ENCODE measurements at regions not wholly inside any gene's neighbourhood (a gene's known extent, or its start where the extent isn't known, plus 50 kb on each side); places are given as distances from the start of the nearest gene placed in this dataset.

DNA sequence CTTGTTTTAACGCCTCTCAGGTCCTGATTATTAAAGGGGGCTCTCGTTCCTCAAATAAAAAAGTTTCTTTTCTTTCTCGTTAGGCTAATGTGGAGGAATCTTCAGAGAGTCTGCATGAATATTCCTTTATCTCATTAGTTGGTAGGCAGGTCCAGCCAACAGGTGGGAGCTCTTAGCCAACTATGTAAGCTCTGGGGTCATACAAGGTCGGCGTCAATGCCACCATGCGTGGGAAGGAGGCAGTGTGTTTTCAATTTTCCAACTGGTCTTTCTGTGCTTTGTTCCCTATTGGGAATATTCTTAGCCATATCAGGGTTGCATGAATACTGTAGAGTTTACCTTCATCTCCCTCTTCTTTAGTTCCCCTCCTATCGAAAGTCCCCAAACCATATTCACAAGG, 118.5 kb upstream of the SVIL start:
- TF ChIP-seq ZFX (IDR thresholded peaks at IDR 0.05; ENCODE audit: borderline replicate concordance) = no peak
- TF ChIP-seq, protein P1, sequence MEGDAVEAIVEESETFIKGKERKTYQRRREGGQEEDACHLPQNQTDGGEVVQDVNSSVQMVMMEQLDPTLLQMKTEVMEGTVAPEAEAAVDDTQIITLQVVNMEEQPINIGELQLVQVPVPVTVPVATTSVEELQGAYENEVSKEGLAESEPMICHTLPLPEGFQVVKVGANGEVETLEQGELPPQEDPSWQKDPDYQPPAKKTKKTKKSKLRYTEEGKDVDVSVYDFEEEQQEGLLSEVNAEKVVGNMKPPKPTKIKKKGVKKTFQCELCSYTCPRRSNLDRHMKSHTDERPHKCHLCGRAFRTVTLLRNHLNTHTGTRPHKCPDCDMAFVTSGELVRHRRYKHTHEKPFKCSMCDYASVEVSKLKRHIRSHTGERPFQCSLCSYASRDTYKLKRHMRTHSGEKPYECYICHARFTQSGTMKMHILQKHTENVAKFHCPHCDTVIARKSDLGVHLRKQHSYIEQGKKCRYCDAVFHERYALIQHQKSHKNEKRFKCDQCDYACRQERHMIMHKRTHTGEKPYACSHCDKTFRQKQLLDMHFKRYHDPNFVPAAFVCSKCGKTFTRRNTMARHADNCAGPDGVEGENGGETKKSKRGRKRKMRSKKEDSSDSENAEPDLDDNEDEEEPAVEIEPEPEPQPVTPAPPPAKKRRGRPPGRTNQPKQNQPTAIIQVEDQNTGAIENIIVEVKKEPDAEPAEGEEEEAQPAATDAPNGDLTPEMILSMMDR (IDR thresholded peaks at IDR 0.05) = no peak
- H3K27ac ChIP-seq = no peak overlapping the region

DNA sequence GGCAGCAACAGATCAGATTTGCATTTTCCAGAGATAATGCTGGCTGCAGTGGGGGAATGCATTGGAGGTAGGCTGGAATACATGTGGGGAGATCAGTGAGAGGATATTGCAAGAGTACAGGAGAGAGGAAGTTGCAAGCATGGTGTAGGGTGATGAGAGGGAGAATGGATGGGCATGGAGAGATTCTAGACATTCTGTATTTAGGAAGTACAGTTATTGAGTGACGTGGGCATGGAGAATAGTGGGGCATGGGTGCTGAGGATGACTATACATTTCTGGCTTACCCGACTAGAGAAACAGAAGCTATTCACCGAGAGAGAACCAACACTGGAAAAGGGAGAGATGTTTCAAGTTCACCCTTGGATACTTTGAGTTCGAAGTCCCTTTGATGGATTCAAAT, 116.9 kb upstream of the SVIL start:
- TF ChIP-seq, protein P1 (IDR thresholded peaks at IDR 0.05) = no peak
- no peak for TF ChIP-seq ZFX (IDR thresholded peaks at IDR 0.05; ENCODE audit: borderline replicate concordance)
- H3K27ac ChIP-seq = no peak overlapping the region

DNA sequence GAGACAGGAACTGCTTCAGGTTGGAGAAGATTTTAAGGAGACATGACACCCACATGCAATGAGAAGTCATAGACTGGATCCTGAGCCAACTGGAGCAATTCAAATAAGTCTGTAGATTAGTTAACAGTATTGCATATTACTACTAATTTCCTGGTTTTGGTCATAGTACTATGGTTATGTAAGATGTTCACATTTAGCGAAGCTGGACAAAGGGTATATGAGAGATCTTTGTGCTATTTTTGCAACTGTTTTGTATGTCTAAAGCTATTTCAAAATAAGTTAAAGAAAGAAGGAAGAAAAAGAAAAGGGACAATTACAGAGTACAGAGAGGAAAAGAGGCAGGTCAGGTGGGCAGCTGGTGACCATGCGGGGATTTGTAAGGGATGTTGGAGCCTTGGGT, 116.5 kb upstream of the SVIL start:
- no peak for TF ChIP-seq ZFX (IDR thresholded peaks at IDR 0.05; ENCODE audit: borderline replicate concordance)
- TF ChIP-seq, protein P1 (IDR thresholded peaks at IDR 0.05) = no peak
- no peak overlapping the region for H3K27ac ChIP-seq

DNA sequence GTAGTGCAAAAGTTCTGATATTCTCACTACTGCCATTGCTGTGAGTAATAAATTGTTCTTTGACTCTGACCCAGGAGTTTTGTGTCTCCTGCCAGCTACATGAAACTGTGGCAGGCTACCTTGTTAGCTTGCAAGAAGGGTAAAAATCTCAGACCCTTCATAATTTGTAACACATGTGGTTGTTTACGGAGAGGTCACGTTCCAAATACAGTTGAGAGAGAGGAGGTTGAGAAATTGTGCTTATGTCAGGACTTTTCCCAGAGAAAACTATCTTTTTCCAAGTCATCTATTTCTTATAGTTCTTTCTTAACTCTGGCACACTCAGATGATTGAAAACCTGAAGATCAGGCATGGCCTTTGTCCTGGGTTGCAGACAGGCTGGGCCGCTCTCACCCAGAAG, 114.4 kb upstream of the SVIL start:
- H3K27ac ChIP-seq = no peak overlapping the region
- no peak for TF ChIP-seq ZFX (IDR thresholded peaks at IDR 0.05; ENCODE audit: borderline replicate concordance)
- TF ChIP-seq, protein P1 (IDR thresholded peaks at IDR 0.05) = no peak

DNA sequence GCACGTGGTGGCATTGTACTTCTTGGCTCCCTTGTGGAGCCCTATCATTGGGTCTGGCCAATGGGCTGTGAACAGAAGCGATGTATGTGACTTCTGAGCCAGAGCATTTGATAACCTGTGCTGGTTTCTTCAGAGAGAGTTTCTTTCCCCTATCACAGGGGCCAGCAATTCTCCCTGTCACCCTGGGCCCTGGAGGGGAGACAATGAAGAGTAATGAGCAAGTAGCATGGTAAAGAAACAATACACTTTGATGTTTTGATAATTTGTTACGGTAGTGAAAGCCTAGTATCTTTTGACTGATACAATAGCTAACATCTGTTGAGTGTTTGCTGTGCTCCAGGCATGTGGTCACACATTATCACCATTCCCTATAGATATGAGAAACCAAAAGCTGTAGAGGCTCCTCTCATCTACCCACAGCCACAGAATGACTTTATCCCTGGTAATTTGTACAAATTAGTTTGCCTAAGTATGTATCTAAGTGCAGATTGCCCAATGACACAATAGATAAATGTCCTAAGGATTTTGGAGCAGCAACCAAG, 113.4 kb upstream of the SVIL start:
- TF ChIP-seq ZFX (IDR thresholded peaks at IDR 0.05; ENCODE audit: borderline replicate concordance) = no peak
- TF ChIP-seq, protein P1 (IDR thresholded peaks at IDR 0.05) = no peak
- no peak overlapping the region for H3K27ac ChIP-seq

DNA sequence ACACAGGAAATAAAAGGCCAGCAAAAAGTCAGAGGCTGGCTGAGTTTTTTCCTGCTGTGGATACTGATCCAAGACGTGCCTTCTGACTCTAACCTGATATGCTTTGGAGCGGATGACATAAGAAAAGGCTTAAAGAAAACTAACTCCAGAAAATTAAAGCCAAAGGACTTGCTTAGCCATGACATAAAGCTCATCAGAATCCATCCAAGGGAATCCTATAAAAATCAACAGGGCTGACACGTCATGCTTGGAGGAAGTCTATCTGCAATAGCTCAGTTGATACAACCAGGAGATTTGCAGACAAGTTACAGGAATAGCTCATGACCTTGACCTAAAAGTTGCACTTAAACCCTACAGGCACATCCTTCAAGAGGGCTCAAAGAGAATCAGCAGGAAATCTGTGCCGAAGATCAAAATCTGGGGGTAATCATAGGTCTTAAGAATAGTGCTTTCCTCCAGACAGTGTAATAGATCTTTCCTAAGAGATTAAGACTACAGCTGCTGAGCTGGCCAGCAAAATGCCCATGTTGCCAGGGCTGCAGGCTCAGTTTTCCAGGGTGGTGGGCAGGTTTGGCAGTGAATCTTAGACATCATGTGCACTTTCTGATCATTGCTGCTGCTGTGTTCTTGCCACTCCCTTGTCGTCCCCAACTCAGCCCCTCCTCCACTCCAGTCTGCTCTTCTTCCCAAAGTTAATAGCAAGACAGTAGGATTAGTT, 111.5 kb upstream of the SVIL start:
- TF ChIP-seq, protein P1 (IDR thresholded peaks at IDR 0.05) = no peak
- no peak for TF ChIP-seq ZFX (IDR thresholded peaks at IDR 0.05; ENCODE audit: borderline replicate concordance)

DNA sequence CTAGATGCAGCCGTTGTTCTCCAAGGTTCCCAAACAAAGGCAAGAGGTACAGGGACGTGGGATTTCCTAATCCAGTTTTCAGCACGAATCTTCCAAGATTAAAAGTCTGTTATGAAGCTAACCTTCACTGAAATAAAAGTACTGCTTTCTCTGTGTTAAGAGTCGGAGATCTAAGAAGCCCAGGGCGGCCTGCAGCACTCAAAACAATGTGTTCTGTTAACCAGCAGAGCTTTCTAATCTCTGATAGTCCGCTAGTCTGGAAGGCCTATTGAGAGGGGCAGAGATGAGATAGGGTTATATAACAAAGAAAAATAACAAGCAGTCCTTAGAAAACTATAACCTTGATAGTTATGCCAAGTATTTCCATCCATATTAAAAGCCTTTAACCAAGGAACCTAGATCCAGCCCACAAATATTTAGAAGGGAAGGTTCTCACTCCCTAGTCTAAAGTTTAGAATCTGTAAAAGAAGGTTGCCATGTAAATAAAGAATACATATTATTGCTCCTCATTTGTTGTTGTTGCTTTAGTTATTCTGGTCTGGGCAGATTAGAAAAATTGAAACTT, 106.3 kb upstream of the SVIL start:
- no peak overlapping the region for H3K27ac ChIP-seq
- TF ChIP-seq, protein P1 (IDR thresholded peaks at IDR 0.05) = no peak
- TF ChIP-seq ZFX (IDR thresholded peaks at IDR 0.05; ENCODE audit: borderline replicate concordance) = no peak

More for the DNA sequence above, 111.5 kb upstream of the SVIL start:
- no peak overlapping the region for H3K27ac ChIP-seq
